ENCODE measurements at regions not wholly inside any gene's neighbourhood (a gene's known extent, or its start where the extent isn't known, plus 50 kb on each side); places are given as distances from the start of the nearest gene placed in this dataset.
"Not testable (repeated sequence)": the region's sequence is repeated elsewhere in the genome, so short reads cannot be mapped to it uniquely, and the experiment has no call there.

DNA sequence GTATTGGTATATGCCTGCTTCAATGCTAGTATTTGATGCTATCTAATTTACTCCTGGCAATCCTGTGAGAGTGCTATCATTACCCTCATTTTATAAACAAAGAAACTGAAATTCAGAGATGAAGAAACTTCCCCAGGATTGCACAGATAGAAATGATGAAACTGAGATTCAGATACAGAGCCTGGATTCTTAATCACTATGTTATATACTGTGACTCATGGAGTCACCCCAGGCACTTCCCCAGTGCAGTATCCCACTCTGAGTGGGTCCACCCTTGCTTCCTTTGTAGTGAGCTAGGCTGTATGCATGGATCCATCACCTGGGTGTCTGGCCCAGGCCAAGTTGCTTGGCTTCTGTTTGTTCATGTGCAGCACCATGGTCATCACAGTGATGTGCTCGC lies 133.9 kb downstream of the TRIM43 start:
- not testable (repeated sequence) for H3K4me3 ChIP-seq (ENCODE audit: low read depth, low read length)

- not testable (repeated sequence) for H3K4me3 ChIP-seq (ENCODE audit: low read depth, low read length)
These were observed 135.6 kb downstream of the TRIM43 start for GRCh38 chr2:95727420-95727819.

GRCh38 chr2:95728878-95729596 lies 137.2 kb downstream of the TRIM43 start:
- H3K4me3 ChIP-seq (ENCODE audit: low read depth, low read length): no peak overlapping the region

DNA sequence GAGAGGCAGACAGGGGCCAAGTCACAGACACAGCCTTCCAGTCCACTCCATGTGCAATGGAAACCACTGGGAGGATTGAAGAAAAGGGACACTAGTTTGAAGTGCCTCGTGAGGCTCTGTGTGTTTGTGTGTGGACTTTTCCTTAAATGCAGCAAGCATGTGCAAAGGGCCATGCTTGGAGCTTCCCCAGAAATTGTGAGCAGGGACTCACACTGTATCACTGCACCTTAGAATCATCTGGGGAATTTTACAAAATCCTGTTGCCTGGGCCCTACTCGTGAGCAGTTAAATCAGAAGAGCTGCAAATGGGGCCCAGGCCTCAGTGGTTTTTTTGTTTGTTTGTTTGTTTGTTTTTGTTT lies 137.8 kb downstream of the TRIM43 start:
- no peak overlapping the region for H3K4me3 ChIP-seq (ENCODE audit: low read depth, low read length)

DNA sequence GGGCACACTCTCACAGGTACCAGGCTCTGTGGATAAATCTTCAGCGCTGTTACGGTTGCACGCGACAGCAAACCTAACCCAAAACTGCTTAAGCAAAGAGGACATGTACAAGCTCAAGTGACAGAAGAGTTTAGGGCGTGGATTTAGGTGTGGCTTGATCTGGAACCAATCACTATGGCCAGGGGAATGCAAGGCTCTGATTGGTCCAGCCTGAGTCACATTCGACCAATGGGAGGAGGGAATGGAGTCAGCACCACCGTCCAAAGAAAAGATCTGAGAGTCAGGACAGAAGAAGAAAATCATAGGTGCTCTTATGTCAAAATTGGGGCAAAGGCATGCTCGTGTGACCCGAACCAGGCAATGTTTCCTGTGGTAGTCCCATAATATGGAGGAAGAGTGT lies 139.0 kb downstream of the TRIM43 start:
- H3K4me3 ChIP-seq (ENCODE audit: low read depth, low read length): no peak overlapping the region

DNA sequence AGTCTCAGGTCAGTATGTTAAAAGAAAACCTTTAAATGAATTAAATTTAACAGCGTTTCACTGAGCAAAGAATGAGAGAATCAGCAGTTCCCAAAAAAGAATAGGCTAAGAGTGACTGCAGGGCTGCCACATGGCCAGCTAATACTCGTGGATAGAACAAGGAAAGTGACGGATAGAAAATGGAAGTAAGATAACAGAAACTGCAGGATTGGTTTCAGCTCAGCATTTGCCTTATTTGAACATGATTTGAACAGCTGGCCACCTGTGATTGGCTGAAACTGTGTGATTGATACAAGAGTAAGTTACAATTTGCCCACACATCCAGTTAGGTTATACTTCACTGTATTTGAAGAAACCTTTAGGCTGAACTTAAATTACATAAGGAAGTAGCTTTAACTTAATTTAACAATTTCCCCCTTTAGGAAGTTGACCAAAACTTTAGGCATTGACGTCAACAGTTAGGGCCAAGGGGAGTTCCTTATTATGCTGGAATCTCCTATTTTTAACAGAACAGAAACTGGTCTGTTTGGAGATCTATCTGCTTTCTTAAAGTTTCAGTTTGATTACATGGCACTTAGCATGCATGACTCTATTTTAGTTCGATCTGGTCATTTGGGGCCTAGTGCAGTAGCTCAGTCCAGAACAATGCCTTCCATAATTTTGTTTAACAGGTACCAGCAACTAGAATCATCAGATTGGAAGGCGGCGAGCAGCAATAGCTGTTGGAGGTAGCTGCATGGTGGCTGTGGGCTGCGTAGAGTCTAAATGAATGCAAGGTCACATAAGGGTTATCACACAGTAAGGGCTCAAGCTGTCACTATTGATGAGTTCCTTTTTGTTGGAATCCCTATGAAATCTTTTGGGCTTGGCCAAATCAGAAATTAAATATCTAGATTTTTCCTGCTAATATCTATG lies 143.4 kb downstream of the TRIM43 start:
- H3K4me3 ChIP-seq (ENCODE audit: low read depth, low read length): no peak overlapping the region

- H3K4me3 ChIP-seq (ENCODE audit: low read depth, low read length): no peak overlapping the region
These were observed 146.5 kb downstream of the TRIM43 start for GRCh38 chr2:95738301-95738700.

DNA sequence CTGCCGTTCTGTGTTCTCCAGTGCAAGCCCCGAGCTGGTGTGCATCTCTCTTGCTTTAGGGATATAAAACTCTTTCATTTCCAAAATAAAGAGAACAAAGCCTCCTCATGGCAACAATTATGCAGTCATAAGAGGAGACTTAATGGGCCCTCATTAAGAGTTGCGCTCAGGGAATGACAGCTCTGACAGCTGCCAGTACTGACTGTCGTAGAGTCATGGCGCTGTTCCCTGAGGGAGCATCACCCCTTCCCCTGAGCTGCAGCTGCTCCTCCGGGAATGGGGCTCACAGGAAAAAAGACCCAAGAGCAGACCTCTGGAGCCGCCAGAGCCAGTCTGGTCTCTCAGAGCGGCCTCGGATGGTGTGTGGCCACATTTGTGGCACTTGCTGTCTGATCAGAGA lies 160.3 kb downstream of the TRIM43 start:
- H3K4me3 ChIP-seq (ENCODE audit: low read depth, low read length): not testable (repeated sequence)

DNA sequence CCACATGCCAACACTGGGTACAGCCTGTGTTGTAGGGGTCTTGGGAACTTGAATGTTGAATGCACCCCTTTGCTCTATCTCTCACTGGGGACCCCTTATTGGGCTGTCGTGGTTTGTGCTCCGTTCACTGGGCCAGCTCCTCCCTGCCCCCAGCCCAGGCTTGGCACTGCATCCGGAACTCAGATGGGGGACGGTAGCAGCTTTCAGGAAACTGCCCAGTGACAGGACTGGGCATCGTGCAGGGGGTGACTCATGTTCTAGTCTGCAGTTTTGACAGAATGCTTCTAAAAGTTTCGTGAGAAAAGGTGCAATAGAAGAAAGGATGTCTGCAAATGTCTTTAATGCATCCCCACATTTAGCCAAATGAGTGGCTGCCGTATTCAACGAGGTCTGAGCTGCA lies 162.0 kb downstream of the TRIM43 start:
- H3K4me3 ChIP-seq (ENCODE audit: low read depth, low read length): not testable (repeated sequence)

DNA sequence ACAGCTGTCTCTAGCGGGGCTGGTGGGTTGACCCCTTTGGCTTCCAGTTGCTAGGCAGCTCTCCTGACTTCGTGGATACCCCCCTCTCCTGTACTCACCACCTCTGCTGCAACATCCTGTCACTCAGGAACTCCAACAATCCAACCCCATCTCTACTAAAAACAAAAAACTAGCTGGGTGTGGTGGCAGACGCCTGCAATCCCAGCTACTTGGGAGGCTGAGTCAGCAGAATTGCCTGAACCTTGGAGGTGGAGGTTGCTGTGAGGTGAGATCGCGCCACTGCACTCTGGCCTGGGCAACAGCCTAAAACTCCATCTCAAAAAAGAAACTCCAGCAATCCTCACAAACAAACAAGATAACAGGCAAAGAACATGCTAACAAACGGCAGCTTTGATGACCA lies 162.4 kb downstream of the TRIM43 start:
- H3K4me3 ChIP-seq (ENCODE audit: low read depth, low read length): not testable (repeated sequence)

DNA sequence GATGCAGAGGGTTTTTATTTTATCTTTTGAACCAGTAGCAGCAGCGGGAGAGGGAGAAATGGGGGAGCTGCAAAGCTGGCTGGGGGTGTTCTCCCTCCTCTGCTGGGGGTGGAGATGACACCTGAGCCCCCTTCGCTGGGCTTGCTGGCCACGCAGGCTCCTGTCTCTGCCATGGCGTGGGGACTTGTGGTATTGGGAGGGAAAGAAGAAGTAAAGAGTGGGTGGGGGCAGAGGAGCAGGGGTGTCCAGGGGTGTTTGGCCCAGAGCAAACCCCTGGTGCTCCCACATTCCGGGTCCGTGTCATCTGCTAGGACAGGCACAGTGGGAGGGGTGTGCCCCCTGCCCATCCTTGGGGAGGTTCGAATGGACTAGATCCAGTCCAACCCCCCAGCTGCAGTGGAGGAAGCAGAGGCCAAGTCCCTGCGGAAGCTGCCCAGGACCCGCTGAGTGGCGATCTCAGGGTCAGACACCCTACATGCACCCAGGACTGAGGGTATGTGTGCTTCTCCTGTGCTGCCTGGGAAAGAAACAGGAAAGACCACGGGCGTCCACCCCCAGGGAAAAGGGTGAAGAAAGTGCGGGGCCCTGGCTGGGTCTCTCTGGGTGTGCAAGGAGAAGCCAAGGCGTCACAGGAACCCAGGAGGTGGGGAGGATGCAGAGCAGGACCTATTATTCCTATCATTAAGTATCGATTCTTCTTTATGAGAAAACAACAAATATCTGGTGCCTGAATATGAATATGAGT lies 163.2 kb downstream of the TRIM43 start:
- not testable (repeated sequence) for H3K4me3 ChIP-seq (ENCODE audit: low read depth, low read length)

DNA sequence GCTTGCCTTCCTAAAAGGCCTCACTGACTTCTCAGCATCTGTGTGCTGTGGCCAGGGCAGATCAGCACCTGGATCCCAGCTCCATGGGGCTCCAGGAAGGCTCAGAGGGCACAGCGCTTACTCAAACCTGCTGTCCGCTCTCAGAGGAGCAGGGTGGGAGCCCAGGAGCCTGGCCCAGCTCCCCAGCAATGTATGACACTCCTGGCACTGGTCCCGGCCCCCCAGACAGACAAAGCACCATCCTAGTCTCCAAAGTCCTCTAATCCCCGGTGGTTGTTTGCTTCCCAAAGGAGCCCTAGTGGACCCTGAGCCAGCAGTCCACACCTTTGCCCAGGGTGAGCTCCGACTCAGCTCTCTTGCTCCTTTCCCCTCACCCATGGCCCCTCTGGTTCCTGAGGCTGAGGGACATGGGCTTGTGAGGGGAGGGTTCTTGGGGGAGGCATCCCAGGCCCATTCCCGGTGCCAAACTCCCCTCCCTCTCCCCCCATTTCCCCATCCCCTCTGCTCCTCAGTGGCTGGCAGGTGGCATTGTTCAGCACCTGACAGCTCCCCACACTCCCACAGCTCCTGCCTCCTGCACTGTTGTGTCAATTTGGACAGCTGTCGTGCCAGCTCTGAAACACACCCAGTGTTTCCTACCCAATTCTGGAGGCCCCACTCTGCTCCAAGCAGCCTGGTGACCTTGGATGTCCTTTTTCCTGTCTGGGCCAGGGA lies 164.3 kb downstream of the TRIM43 start:
- not testable (repeated sequence) for H3K4me3 ChIP-seq (ENCODE audit: low read depth, low read length)

DNA sequence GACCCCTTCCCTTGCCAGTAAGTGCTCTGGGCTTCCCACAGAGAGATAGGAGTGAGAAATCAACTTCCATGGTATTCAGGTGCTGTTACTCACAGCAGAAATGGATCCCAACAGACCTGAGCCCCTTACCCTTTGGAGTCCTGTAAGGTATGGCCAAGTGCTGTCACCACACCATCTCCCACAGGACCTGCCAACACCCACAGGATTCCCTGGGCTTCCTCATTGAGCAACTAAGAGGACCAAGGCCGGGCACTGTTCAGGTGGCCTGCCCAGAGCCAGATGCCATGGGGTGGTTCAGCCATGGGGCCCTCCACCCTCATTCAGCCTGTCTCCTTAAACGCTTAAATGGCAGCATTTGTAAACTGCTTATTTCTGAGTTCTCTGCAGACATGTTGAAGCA lies 166.2 kb downstream of the TRIM43 start:
- H3K4me3 ChIP-seq (ENCODE audit: low read depth, low read length): no peak overlapping the region

DNA sequence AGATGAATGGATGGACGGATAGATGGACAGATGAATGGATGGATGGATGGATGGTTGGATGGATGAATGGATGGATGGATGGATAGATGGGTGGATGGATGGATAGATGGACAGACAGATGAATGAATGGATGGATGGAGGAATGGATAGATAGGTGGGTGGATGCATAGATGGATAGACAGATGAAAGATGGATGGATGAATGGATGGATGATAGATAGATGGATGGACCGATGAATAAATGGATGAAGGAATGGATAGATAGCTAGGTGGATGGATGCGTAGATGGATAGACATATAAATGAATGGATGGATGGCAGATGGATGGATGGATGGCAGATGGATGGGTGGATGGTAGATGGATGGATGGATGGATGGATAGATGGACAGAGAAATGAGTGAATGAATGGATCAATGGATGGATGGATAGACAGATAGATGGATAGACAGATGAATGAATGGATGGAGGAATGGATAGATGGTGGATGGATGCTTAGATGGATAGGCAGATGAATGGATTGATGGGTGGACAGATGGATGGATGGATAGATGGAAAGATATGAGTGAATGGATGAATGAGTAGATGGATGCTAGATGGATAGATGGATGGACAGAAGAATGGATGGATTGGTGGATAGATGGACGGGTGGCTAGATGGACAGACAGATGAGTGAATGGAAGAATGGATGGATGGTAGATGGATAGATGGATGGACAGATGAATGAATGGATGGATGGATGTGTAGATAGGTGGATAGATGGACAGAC lies 167.9 kb downstream of the TRIM43 start:
- H3K4me3 ChIP-seq (ENCODE audit: low read depth, low read length): no peak overlapping the region

GRCh38 chr2:95760806-95761525 lies 169.2 kb downstream of the TRIM43 start:
- H3K4me3 ChIP-seq (ENCODE audit: low read depth, low read length): no peak overlapping the region

DNA sequence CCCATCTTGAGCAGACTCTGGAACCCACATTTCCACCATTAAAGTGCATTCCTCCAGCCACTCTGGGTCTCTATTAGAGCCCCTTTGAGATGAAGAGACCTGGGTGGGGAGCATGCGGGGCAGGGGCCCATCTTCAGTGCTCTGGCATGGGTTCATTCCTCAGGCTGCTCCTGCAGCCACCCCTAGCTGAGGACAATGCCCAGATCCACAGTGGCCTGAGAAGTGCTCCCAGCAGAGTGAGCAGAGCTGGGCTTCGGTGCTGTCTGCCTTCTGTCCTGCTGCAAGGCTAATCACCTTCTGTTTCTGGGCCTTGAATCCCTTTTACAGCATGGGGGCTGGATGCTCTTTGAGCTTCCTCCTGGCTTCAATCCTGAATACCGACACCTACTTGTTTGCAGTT lies 169.8 kb downstream of the TRIM43 start:
- no peak overlapping the region for H3K4me3 ChIP-seq (ENCODE audit: low read depth, low read length)

DNA sequence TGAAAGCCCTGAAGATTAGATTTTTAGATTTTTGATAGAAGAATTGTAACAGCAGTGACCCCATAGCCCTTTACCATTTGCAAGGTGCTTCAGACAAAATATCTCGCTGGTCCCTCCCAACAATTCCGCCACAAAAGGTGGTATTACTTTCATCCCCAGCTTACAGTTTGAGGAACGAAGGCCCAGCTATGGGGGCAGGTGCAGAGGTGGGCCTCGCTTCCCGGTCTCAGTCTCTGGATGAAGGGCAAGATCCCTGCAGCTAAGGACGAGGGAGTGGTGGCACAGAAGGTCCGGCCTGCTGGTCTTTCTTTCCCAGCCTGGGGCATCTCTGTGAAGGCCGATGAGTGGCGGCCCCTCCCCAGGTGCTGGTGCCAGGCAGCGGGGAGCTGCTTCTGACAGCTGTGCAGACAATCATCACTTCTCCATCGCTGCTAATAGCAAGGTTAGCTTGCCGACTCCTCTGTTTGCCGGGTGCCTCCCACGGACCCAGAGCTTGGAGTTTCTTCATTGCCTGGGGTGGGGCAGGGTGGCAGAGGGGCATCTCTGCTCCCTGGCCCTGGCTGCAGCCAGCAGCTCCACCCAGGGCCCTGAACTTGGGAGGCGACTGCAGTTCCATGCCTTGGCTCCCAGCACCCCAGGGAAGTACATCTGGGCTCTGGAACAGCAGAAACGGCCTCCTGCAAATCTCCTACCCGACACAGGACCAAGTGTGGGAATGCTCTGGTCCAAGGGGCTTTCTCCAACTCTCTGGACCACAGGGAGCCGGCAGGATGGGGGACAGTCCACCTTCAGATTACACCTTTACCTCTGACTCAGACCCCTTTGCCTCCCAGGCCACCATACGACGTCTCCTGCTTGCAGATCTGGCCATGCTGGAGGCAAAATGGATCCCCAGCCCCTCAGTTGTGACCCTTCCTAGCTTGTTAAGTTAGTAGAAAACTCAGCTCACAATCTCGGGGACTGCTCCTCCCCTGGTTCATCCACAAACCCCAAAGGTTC lies 170.5 kb downstream of the TRIM43 start:
- not testable (repeated sequence) for H3K4me3 ChIP-seq (ENCODE audit: low read depth, low read length)

GRCh38 chr2:95763074-95763473 lies 171.3 kb downstream of the TRIM43 start:
- not testable (repeated sequence) for H3K4me3 ChIP-seq (ENCODE audit: low read depth, low read length)

Measured in iPS-11a (cell line).